ENCODE measurements at regions not wholly inside any gene's neighbourhood (a gene's known extent, or its start where the extent isn't known, plus 50 kb on each side); places are given as distances from the start of the nearest gene placed in this dataset.

GRCh38 chr6:169370054-169370453, 116.4 kb upstream of the THBS2 start:
- H3K4me1 ChIP-seq, result no peaks in the 10 kb centered on the region
- no peak for TF ChIP-seq CTCF (IDR thresholded peaks at IDR 0.05)
- H3K4me3 ChIP-seq, result no peak overlapping the region
- intact Hi-C loops (cut with DNase I; ENCODE audit: low total_unique reads), result no loop called here
- H3K27ac ChIP-seq, result no peak overlapping the region
- H3K27me3 ChIP-seq, result no peaks in the 10 kb centered on the region
- no peaks in the 10 kb centered on the region for H3K36me3 ChIP-seq
- no peak for DNase-seq
- H3K9me3 ChIP-seq, result no peaks in the 10 kb centered on the region

- Histone ChIP-seq H3K27me3 (no peaks in the 10 kb centered on the region), H3K27ac (no peak overlapping the region), H3K4me1 (no peaks in the 10 kb centered on the region), H3K9me3 (no peaks in the 10 kb centered on the region), H3K36me3 (no peaks in the 10 kb centered on the region), H3K4me3 (no peak overlapping the region)
- TF ChIP-seq CTCF (IDR thresholded peaks at IDR 0.05), result no peak
- intact Hi-C loops (cut with DNase I; ENCODE audit: low total_unique reads), result no loop called here
- DNase-seq, result no peak
Observed at GRCh38 chr6:169368200-169368599, 114.6 kb upstream of the THBS2 start.

GRCh38 chr6:169367507-169367906, 113.9 kb upstream of the THBS2 start:
- Histone ChIP-seq H3K9me3 (no peaks in the 10 kb centered on the region), H3K27me3 (no peaks in the 10 kb centered on the region), H3K36me3 (no peaks in the 10 kb centered on the region), H3K27ac (no peak overlapping the region), H3K4me3 (no peak overlapping the region), H3K4me1 (no peaks in the 10 kb centered on the region)
- no peak for TF ChIP-seq CTCF (IDR thresholded peaks at IDR 0.05)
- intact Hi-C loops (cut with DNase I; ENCODE audit: low total_unique reads), result no loop called here
- DNase-seq, result no peak

GRCh38 chr6:169366258-169366901, 112.7 kb upstream of the THBS2 start:
- Histone ChIP-seq H3K27ac (no peak overlapping the region), H3K27me3 (no peaks in the 10 kb centered on the region), H3K4me1 (no peaks in the 10 kb centered on the region), H3K4me3 (no peak overlapping the region), H3K36me3 (no peaks in the 10 kb centered on the region), H3K9me3 (no peaks in the 10 kb centered on the region)
- TF ChIP-seq CTCF (IDR thresholded peaks at IDR 0.05), result no peak
- intact Hi-C loops (cut with DNase I; ENCODE audit: low total_unique reads), result no loop called here
- DNase-seq, result no peak

- Histone ChIP-seq H3K36me3 (no peaks in the 10 kb centered on the region), H3K4me3 (no peak overlapping the region), H3K4me1 (no peaks in the 10 kb centered on the region), H3K9me3 (no peaks in the 10 kb centered on the region), H3K27me3 (no peaks in the 10 kb centered on the region), H3K27ac (no peak overlapping the region)
- DNase-seq, result no peak
- no peak for TF ChIP-seq CTCF (IDR thresholded peaks at IDR 0.05)
- intact Hi-C loops (cut with DNase I; ENCODE audit: low total_unique reads), result no loop called here
Observed at GRCh38 chr6:169365567-169366257, 112.1 kb upstream of the THBS2 start.

Data from tibial artery (tissue), 4 donors.